ENCODE measurements at regions not wholly inside any gene's neighbourhood (a gene's known extent, or its start where the extent isn't known, plus 50 kb on each side); places are given as distances from the start of the nearest gene placed in this dataset.

DNA sequence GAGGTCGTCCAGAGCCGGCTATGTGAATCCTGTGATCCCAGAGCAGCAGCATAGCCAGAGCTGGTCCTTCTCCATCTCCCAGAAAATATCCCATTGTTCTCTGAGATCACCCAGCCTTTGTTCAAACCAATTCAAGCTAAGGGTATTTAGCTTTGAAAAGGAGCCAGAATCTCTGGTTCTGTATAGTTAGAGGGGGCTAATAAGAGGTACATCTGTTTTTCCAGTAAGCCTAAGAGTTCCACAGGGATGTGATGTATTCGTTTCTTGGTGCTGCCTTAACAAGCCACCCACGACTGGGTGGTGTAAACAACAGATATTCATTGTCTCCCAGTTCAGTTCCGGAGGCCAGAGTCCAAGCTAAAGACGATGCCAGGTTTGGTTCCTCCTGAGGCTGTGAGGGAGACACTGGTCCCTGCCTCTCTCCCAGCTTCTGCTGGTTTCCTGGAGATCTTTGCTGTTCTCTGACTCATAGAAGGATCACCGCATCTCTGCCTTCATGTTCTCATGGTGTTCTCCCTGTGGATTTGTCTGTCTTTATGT is 344.8 kb downstream of the MTRR start:
- TF ChIP-seq, protein P1, sequence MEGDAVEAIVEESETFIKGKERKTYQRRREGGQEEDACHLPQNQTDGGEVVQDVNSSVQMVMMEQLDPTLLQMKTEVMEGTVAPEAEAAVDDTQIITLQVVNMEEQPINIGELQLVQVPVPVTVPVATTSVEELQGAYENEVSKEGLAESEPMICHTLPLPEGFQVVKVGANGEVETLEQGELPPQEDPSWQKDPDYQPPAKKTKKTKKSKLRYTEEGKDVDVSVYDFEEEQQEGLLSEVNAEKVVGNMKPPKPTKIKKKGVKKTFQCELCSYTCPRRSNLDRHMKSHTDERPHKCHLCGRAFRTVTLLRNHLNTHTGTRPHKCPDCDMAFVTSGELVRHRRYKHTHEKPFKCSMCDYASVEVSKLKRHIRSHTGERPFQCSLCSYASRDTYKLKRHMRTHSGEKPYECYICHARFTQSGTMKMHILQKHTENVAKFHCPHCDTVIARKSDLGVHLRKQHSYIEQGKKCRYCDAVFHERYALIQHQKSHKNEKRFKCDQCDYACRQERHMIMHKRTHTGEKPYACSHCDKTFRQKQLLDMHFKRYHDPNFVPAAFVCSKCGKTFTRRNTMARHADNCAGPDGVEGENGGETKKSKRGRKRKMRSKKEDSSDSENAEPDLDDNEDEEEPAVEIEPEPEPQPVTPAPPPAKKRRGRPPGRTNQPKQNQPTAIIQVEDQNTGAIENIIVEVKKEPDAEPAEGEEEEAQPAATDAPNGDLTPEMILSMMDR (IDR thresholded peaks at IDR 0.05) = no peak
- TF ChIP-seq POLR2A (IDR thresholded peaks at IDR 0.05) = no peak
- TF ChIP-seq EP300 (IDR thresholded peaks at IDR 0.05) = no peak
- TF ChIP-seq POLR2AphosphoS5 (IDR thresholded peaks at IDR 0.05) = no peak
